SHP77 (cell line): ENCODE measurements at regions not wholly inside any gene's neighbourhood (a gene's known extent, or its start where the extent isn't known, plus 50 kb on each side); places are given as distances from the start of the nearest gene placed in this dataset.
"Not testable (repeated sequence)": the region's sequence is repeated elsewhere in the genome, so short reads cannot be mapped to it uniquely, and the experiment has no call there.

Experiments used
- DNase-seq, 2 experiments: peaks; one replicate each; lab custom pipeline; 2025; lab: John Stamatoyannopoulos, UW

- no peak for DNase-seq
Observed at GRCh38 chr6:19690325-19691075, 146.7 kb upstream of the ID4 start.

GRCh38 chr6:19691465-19692167 is 145.6 kb upstream of the ID4 start:
- no peak for DNase-seq

- no peak for DNase-seq
Observed at GRCh38 chr6:19692506-19693298, 144.5 kb upstream of the ID4 start.

GRCh38 chr6:19694697-19695096 is 142.5 kb upstream of the ID4 start:
- no peak for DNase-seq

- no peak for DNase-seq
Observed at GRCh38 chr6:19697744-19698290, 139.4 kb upstream of the ID4 start.

GRCh38 chr6:19699932-19700331 is 137.2 kb upstream of the ID4 start:
- no peak for DNase-seq

- no peak for DNase-seq
Observed at GRCh38 chr6:19705606-19706005, 131.6 kb upstream of the ID4 start.

GRCh38 chr6:19712012-19712688 is 125.0 kb upstream of the ID4 start:
- DNase-seq: no peak

- no peak for DNase-seq
Observed at GRCh38 chr6:19712998-19713397, 124.2 kb upstream of the ID4 start.

- DNase-seq: no peak
Observed at GRCh38 chr6:19713411-19713810, 123.8 kb upstream of the ID4 start.

- no peak for DNase-seq
Observed at GRCh38 chr6:19713984-19714383, 123.2 kb upstream of the ID4 start.

- DNase-seq: no peak
Observed at GRCh38 chr6:19714434-19715166, 122.6 kb upstream of the ID4 start.

GRCh38 chr6:19715167-19715551 is 122.0 kb upstream of the ID4 start:
- DNase-seq: no peak

- DNase-seq: no peak
Observed at GRCh38 chr6:19719691-19720128, 117.5 kb upstream of the ID4 start.

- no peak for DNase-seq
Observed at GRCh38 chr6:19721766-19722377, 115.3 kb upstream of the ID4 start.

- DNase-seq: no peak
Observed at GRCh38 chr6:19722999-19723398, 114.2 kb upstream of the ID4 start.

GRCh38 chr6:19723545-19723944 is 113.6 kb upstream of the ID4 start:
- no peak for DNase-seq

GRCh38 chr6:19725436-19725835 is 111.7 kb upstream of the ID4 start:
- not testable (repeated sequence) for DNase-seq

GRCh38 chr6:19731282-19731681 is 105.9 kb upstream of the ID4 start:
- no peak for DNase-seq

GRCh38 chr6:19734061-19734460 is 103.1 kb upstream of the ID4 start:
- DNase-seq: no peak

GRCh38 chr6:19734519-19734918 is 102.7 kb upstream of the ID4 start:
- no peak for DNase-seq
